PC-9 (cell line): ENCODE measurements at regions not wholly inside any gene's neighbourhood (a gene's known extent, or its start where the extent isn't known, plus 50 kb on each side); places are given as distances from the start of the nearest gene placed in this dataset.

Experiments
- BruUV-seq: library from RNA; stranded (reverse); fragments of 400-500 nt; replicated peaks from 2 replicates; lab custom pipeline; 2021; lab: Mats Ljungman, UMichigan
- CTCF ChIA-PET: fragments of 300-600 bp; sonication (Branson Sonifier 250); formaldehyde crosslinking; loops from one replicate; lab custom pipeline; 2022; ENCODE audit warnings: antibody characterized with exemption; lab: Charles Lee
- POLR2A ChIA-PET: fragments of 300-600 bp; sonication (Branson Sonifier 250); formaldehyde crosslinking; loops from one replicate; lab custom pipeline; 2022; ENCODE audit warnings: antibody characterized with exemption; ENCODE audit not compliant: unreplicated experiment; lab: Charles Lee
- DNase-seq, 2 experiments: peaks; one replicate each; pipeline versions ENCODE4 v3.0.0 to v3.0.0-alpha.2; 2015 to 2022; ENCODE audit warnings: mixed read lengths in 1 of 2
- H2AFZ ChIP-seq: fragments of 200-600 bp; sonication (generic); 2 replicates; pipeline ENCODE4 v1.8.1; 2017; ENCODE audit warnings: antibody characterized with exemption
- H3F3A ChIP-seq: fragments of 200-600 bp; sonication (generic); 2 replicates; pipeline ENCODE4 v1.8.1; 2017; ENCODE audit warnings: antibody characterized with exemption, mild to moderate bottlenecking, low read depth; ENCODE audit not compliant: insufficient read depth
- H3K27ac ChIP-seq: fragments of 200-600 bp; sonication (generic); 2 replicates; pipeline ENCODE4 v1.6.1; 2016; ENCODE audit warnings: mixed run types
- H3K27me3 ChIP-seq: fragments of 200-600 bp; sonication (generic); 2 replicates; pipeline ENCODE4 v1.6.1; 2016; ENCODE audit warnings: low read depth, mixed run types; ENCODE audit not compliant: insufficient read depth
- H3K36me3 ChIP-seq: fragments of 200-600 bp; sonication (generic); 2 replicates; pipeline ENCODE4 v1.6.1; 2016; ENCODE audit warnings: low read depth, mixed run types
- H3K4me1 ChIP-seq: fragments of 200-600 bp; sonication (generic); replicated peaks from 2 replicates; pipeline ENCODE4 v1.6.1; 2016; ENCODE audit warnings: mixed run types; ENCODE audit not compliant: insufficient read depth
- H3K4me2 ChIP-seq: fragments of 200-600 bp; sonication (generic); 2 replicates; pipeline ENCODE4 v1.6.1; 2017; ENCODE audit warnings: mixed run types
- H3K4me3 ChIP-seq: fragments of 200-600 bp; sonication (generic); 2 replicates; pipeline ENCODE4 v1.6.1; 2016; ENCODE audit warnings: mixed run types
- H3K79me2 ChIP-seq: fragments of 200-600 bp; sonication (generic); 2 replicates; pipeline ENCODE4 v1.6.1; 2017; ENCODE audit warnings: low read depth, mixed run types
- H3K9me2 ChIP-seq: fragments of 200-600 bp; sonication (generic); 2 replicates; pipeline ENCODE4 v1.8.1; 2017; ENCODE audit warnings: mild to moderate bottlenecking; ENCODE audit not compliant: insufficient read depth
- H3K9me3 ChIP-seq: fragments of 200-600 bp; sonication (generic); 2 replicates; pipeline ENCODE4 v1.8.1; 2016; ENCODE audit warnings: low read depth; ENCODE audit not compliant: insufficient read depth
- H4K20me1 ChIP-seq: fragments of 200-600 bp; sonication (generic); 2 replicates; pipeline ENCODE4 v1.8.1; 2017; ENCODE audit not compliant: insufficient read depth
- CTCF ChIP-seq: fragments of 200-600 bp; sonication (generic); conservative IDR thresholded peaks from 2 replicates; pipeline ENCODE4 v1.6.1; 2017; ENCODE audit warnings: mixed run types, antibody characterized with exemption, mild to moderate bottlenecking, moderate library complexity
- EZH2 ChIP-seq: fragments of 200-600 bp; sonication (generic); IDR thresholded peaks from 2 replicates; pipeline ENCODE4 v1.8.0; 2017; ENCODE audit warnings: antibody characterized with exemption, low read depth
- intact Hi-C: fragments of 100-400 bp; cut with micrococcal nuclease; formaldehyde crosslinking; loops from one replicate; pipeline ENCODE4 v1.10.0; 2022; ENCODE audit not compliant: unreplicated experiment

DNA sequence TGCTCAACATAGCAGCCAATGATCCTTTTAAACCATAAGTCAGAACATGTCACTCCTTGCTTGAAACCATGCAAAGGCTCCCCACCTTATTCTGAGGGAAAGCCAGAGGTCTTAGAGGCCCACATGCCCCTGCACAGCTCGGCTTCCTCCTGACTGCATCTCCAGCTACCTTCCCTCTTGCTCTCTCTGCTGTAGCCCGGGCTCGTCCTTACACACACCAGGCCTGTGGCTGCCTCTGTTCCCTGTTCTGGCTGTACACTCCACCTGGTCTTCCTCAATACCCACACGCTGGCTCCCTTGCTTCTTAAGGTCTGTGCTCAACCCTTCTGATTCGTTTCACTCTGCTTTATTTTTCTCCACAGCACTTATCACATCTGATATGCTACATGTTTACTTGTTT is 116.2 kb downstream of the TNFAIP3 start:
- ChIA-PET POLR2A (no interaction called here), CTCF (no interaction called here)
- Histone ChIP-seq H3K79me2 (no peaks in the 10 kb centered on the region), H3K27ac (no peak overlapping the region), H3K9me2 (no peaks in the 10 kb centered on the region), H2AFZ (no peak overlapping the region), H4K20me1 (no peaks in the 10 kb centered on the region), H3K27me3 (no peaks in the 10 kb centered on the region), H3F3A (peaks cover 21% of the 10 kb centered on the region), H3K36me3 (no peaks in the 10 kb centered on the region), H3K9me3 (no peaks in the 10 kb centered on the region), H3K4me1 (peaks cover 15% of the 10 kb centered on the region), H3K4me2 (no peak overlapping the region), H3K4me3 (no peak overlapping the region)
- no peak for DNase-seq
- intact Hi-C loops: no loop called here
- no TSS peak for BruUV-seq
- TF ChIP-seq CTCF: no peak
- no peak for TF ChIP-seq EZH2

DNA sequence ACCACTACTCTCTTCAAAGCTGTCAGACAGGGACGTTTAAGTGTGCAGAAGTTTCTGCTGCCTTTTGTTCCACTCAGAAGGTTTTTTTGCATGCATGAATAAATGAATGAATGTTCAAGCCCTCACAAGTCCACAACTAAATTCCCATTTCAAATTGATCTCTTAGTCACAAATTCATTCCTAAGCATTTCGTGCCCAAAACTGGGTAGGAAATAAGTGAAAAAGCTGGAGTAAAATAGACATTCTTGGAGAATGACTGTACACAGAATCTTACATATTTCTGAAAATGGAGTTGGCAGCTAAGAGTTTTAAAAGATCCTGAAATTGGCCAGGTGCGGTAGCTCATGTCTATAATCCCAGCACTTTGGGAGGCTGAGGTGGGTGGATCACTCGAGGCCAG is 117.6 kb downstream of the PERP start:
- no peaks in the 10 kb centered on the region for H3K9me2 ChIP-seq
- no peaks in the 10 kb centered on the region for H3K27me3 ChIP-seq
- no peaks in the 10 kb centered on the region for H3K9me3 ChIP-seq
- CTCF ChIA-PET: no interaction called here
- no peaks in the 10 kb centered on the region for H3K79me2 ChIP-seq
- no peak for DNase-seq
- POLR2A ChIA-PET: no interaction called here
- TF ChIP-seq CTCF (no peak), EZH2 (no peak)
- no peaks in the 10 kb centered on the region for H3K4me1 ChIP-seq
- H3K4me3 ChIP-seq: no peak overlapping the region
- H3K36me3 ChIP-seq: no peaks in the 10 kb centered on the region
- no peak overlapping the region for H3K4me2 ChIP-seq
- no peaks in the 10 kb centered on the region for H4K20me1 ChIP-seq
- intact Hi-C loops: no loop called here
- H2AFZ ChIP-seq: no peak overlapping the region
- H3F3A ChIP-seq: no peaks in the 10 kb centered on the region
- H3K27ac ChIP-seq: no peak overlapping the region
- no TSS peak for BruUV-seq

- H3K4me2 ChIP-seq: no peak overlapping the region
- H3K27me3 ChIP-seq: no peaks in the 10 kb centered on the region
- H3K27ac ChIP-seq: no peak overlapping the region
- ChIA-PET CTCF (no interaction called here), POLR2A (no interaction called here)
- no TSS peak for BruUV-seq
- intact Hi-C loops: no loop called here
- no peaks in the 10 kb centered on the region for H3K79me2 ChIP-seq
- H2AFZ ChIP-seq: no peak overlapping the region
- no peak for TF ChIP-seq CTCF
- TF ChIP-seq EZH2: no peak
- H3K4me3 ChIP-seq: no peak overlapping the region
- no peaks in the 10 kb centered on the region; the same call in 1 of the 2 replicates for H3K9me2 ChIP-seq
- H4K20me1 ChIP-seq: no peaks in the 10 kb centered on the region
- H3K36me3 ChIP-seq: no peaks in the 10 kb centered on the region
- no peaks in the 10 kb centered on the region; the same call in 1 of the 2 replicates for H3F3A ChIP-seq
- no peaks in the 10 kb centered on the region for H3K4me1 ChIP-seq
- peaks cover 11% of the 10 kb centered on the region for H3K9me3 ChIP-seq
- DNase-seq: peak; percentile 38 to 72
Measured at GRCh38 chr6:137995371-137995770, 111.8 kb downstream of the PERP start.
